ENCODE measurements at regions not wholly inside any gene's neighbourhood (a gene's known extent, or its start where the extent isn't known, plus 50 kb on each side); places are given as distances from the start of the nearest gene placed in this dataset.
A peak's percentile ranks its signal among the peaks of the same experiment; 100 is the strongest.

DNA sequence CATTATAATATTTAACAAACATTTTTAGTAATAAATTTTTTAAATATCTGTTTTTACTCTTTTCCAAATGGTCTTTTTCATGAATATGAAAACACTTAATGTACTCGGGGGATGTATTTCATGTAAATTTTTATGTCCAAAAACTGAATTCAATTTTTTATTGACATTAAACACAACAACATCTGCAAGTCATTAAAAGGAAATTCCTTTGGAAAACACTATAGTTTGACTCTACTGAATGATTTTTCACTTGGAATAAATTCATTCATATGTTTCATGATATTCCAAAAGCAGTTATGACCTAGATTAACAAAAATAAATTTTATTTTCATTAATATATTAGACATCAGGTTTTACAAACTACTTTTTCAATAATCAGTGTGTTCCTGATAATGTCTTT is 239.8 kb upstream of the AGTR1 start:
- Histone ChIP-seq H3K36me3 (no peaks in the 10 kb centered on the region), H3K27ac (no peak overlapping the region), H3K27me3 (no peaks in the 10 kb centered on the region), H3K9me3 (peaks cover 0 to 7% (median 0%) of the 10 kb centered on the region in 12 donors), H3K4me1 (no peaks in the 10 kb centered on the region), H3K4me3 (no peak overlapping the region)
- ATAC-seq, result no peak
- no peak for DNase-seq
- TF ChIP-seq, protein P1, sequence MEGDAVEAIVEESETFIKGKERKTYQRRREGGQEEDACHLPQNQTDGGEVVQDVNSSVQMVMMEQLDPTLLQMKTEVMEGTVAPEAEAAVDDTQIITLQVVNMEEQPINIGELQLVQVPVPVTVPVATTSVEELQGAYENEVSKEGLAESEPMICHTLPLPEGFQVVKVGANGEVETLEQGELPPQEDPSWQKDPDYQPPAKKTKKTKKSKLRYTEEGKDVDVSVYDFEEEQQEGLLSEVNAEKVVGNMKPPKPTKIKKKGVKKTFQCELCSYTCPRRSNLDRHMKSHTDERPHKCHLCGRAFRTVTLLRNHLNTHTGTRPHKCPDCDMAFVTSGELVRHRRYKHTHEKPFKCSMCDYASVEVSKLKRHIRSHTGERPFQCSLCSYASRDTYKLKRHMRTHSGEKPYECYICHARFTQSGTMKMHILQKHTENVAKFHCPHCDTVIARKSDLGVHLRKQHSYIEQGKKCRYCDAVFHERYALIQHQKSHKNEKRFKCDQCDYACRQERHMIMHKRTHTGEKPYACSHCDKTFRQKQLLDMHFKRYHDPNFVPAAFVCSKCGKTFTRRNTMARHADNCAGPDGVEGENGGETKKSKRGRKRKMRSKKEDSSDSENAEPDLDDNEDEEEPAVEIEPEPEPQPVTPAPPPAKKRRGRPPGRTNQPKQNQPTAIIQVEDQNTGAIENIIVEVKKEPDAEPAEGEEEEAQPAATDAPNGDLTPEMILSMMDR (IDR thresholded peaks at IDR 0.05), result no peak
- TF ChIP-seq POLR2A (IDR thresholded peaks at IDR 0.05), result no peak
- 65 to 80% (median 74%) methylated on average over 1 of the region's 1 CpG for WGBS, 4 donors
- intact Hi-C loops (cut with DNase I), result no loop called here

GRCh38 chr3:148459931-148460513 is 237.7 kb upstream of the AGTR1 start:
- DNase-seq, result no peak
- no peak for ATAC-seq
- Histone ChIP-seq H3K36me3 (no peaks in the 10 kb centered on the region), H3K27ac (no peak overlapping the region), H3K4me1 (no peaks in the 10 kb centered on the region), H3K9me3 (peaks cover 0 to 7% (median 0%) of the 10 kb centered on the region in 12 donors), H3K4me3 (no peak overlapping the region), H3K27me3 (no peaks in the 10 kb centered on the region)
- TF ChIP-seq, protein P1 (IDR thresholded peaks at IDR 0.05), result peak in 6 of 12 donors; percentile 6 to 31 (median 20)
- no peak for TF ChIP-seq POLR2A (IDR thresholded peaks at IDR 0.05)
- intact Hi-C loops (cut with DNase I), result no loop called here
- whole genome bisulfite sequencing, 4 donors, result 70 to 88% (median 85%) methylated on average over 1 of the region's 1 CpG

DNA sequence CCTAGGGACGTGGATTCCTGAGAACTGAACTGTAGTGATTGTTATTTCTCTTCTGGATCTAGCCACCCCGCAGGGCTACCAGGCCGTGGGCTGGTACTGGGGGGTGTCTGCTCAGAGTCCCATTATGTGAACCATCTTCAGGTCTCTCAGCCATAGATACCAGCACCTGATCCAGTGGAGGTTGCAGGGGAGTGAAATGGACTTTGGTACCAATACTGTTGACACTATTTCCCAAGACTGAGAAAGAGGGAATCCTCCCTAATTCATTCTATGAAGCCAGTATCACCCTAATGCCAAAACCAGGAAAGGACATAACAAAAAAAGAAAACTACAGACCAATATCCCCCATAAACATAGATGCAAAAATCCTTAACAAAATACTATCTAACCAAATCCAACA is 237.0 kb upstream of the AGTR1 start:
- intact Hi-C loops (cut with DNase I), result no loop called here
- WGBS, 4 donors, result 71 to 81% (median 77%) methylated on average over 3 of the region's 3 CpGs

DNA sequence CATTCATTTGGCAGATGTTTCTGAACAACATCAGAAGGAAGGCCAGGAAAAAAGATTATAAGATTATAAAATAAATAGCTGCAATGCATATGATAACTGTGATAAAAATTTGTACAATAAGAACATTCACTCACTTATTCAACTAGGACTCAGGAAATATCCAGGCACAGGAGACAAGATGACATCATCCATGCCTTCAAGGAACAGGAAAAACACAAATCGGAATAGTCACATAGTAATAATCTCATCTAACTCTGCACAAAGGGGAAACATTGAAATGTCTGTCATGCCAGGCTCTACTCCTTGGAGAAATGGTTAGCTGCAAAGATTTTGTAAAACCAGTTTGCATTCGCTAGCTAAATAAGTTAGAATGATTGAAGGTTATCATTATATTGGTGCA is 233.5 kb upstream of the AGTR1 start:
- intact Hi-C loops (cut with DNase I), result no loop called here
- H3K27me3 ChIP-seq, result no peaks in the 10 kb centered on the region

More for the DNA sequence above, 237.0 kb upstream of the AGTR1 start:
- Histone ChIP-seq H3K4me1 (no peaks in the 10 kb centered on the region), H3K27me3 (no peaks in the 10 kb centered on the region), H3K9me3 (peaks cover 0 to 7% (median 0%) of the 10 kb centered on the region in 12 donors), H3K27ac (no peak overlapping the region), H3K36me3 (no peaks in the 10 kb centered on the region), H3K4me3 (no peak overlapping the region)
- ATAC-seq (no peak), DNase-seq (no peak)
- TF ChIP-seq, protein P1 (IDR thresholded peaks at IDR 0.05), result no peak
- TF ChIP-seq POLR2A (IDR thresholded peaks at IDR 0.05), result no peak

More for the DNA sequence above, 233.5 kb upstream of the AGTR1 start:
- peaks cover 0 to 7% (median 0%) of the 10 kb centered on the region in 12 donors for H3K9me3 ChIP-seq
- no peaks in the 10 kb centered on the region for H3K36me3 ChIP-seq
- H3K4me1 ChIP-seq, result no peaks in the 10 kb centered on the region
- TF ChIP-seq, protein P1 (IDR thresholded peaks at IDR 0.05), result no peak
- TF ChIP-seq POLR2A (IDR thresholded peaks at IDR 0.05), result no peak
- H3K4me3 ChIP-seq, result no peak overlapping the region
- no peak overlapping the region for H3K27ac ChIP-seq
- no peak for ATAC-seq
- WGBS, 4 donors, result 50 to 65% (median 53%) methylated on average over 2 of the region's 2 CpGs
- DNase-seq, result no peak
